ENCODE measurements at regions not wholly inside any gene's neighbourhood (a gene's known extent, or its start where the extent isn't known, plus 50 kb on each side); places are given as distances from the start of the nearest gene placed in this dataset.

- TF ChIP-seq POLR2A (IDR thresholded peaks at IDR 0.05), result no peak
- no peak for TF ChIP-seq CTCF (IDR thresholded peaks at IDR 0.05)
Observed at GRCh38 chr2:155190342-155190741, 491.8 kb downstream of the KCNJ3 start.
